Caco-2 (cell line): ENCODE measurements at regions not wholly inside any gene's neighbourhood (a gene's known extent, or its start where the extent isn't known, plus 50 kb on each side); places are given as distances from the start of the nearest gene placed in this dataset.

Experiments
- BruUV-seq: library from RNA; stranded (reverse); fragments of 400-500 nt; replicated peaks from 2 replicates; lab custom pipeline; 2021; lab: Mats Ljungman, UMichigan
- CTCF ChIA-PET: fragments of 300-600 bp; sonication (Branson Sonifier 250); formaldehyde crosslinking; loops from one replicate; lab custom pipeline; 2022; ENCODE audit warnings: antibody characterized with exemption; lab: Charles Lee
- POLR2A ChIA-PET: fragments of 300-600 bp; sonication (Branson Sonifier 250); formaldehyde crosslinking; loops from one replicate; lab custom pipeline; 2022; ENCODE audit warnings: antibody characterized with exemption; lab: Charles Lee
- DNase-seq, 2 experiments: peaks; one replicate each; pipeline versions ENCODE4 v3.0.0 to v3.0.0-alpha.2; 2020 to 2022
- H3K27me3 ChIP-seq: replicated peaks from 2 replicates; pipeline ENCODE4 v1.6.0; 2011; ENCODE audit warnings: low read length; ENCODE audit not compliant: control insufficient read depth, insufficient read depth
- H3K36me3 ChIP-seq: 2 replicates; pipeline ENCODE4 v1.5.1; 2011; ENCODE audit warnings: low read length; ENCODE audit not compliant: control insufficient read depth, insufficient read depth
- H3K4me1 ChIP-seq: fragments of 250-450 bp; sonication (Bioruptor Pico); 2 replicates; pipeline ENCODE4 v1.5.1; 2020; ENCODE audit warnings: mild to moderate bottlenecking
- H3K4me3 ChIP-seq: 2 replicates; pipeline ENCODE4 v1.5.1; 2011; ENCODE audit warnings: low read depth, mild to moderate bottlenecking, control low read depth, low read length
- H3K9me3 ChIP-seq: fragments of 250-450 bp; sonication (Bioruptor Pico); 2 replicates; pipeline ENCODE4 v1.5.1; 2020; ENCODE audit warnings: mild to moderate bottlenecking, moderate library complexity
- H3K27ac Mint-ChIP-seq: one replicate; pipeline ENCODE4 v1.8.0; 2022; ENCODE audit warnings: mixed read lengths; ENCODE audit not compliant: unreplicated experiment
- H3K27me3 Mint-ChIP-seq: one replicate; pipeline ENCODE4 v1.8.0; 2022; ENCODE audit warnings: mixed read lengths; ENCODE audit not compliant: insufficient read depth, unreplicated experiment
- H3K36me3 Mint-ChIP-seq: one replicate; pipeline ENCODE4 v1.8.0; 2022; ENCODE audit warnings: mild to moderate bottlenecking, mixed read lengths; ENCODE audit not compliant: insufficient read depth, unreplicated experiment
- H3K4me1 Mint-ChIP-seq: one replicate; pipeline ENCODE4 v1.8.0; 2022; ENCODE audit warnings: low read depth, mixed read lengths; ENCODE audit not compliant: unreplicated experiment
- H3K4me3 Mint-ChIP-seq: one replicate; pipeline ENCODE4 v1.8.0; 2022; ENCODE audit warnings: mild to moderate bottlenecking, moderate library complexity, mixed read lengths; ENCODE audit not compliant: unreplicated experiment
- H3K9me3 Mint-ChIP-seq: one replicate; pipeline ENCODE4 v1.8.0; 2022; ENCODE audit warnings: mixed read lengths; ENCODE audit not compliant: unreplicated experiment
- CTCF ChIP-seq, 2 experiments: fragments of 200-600 bp in 1 of 2; IDR thresholded peaks; 1 replicate in 1 of 2; 2 replicates in 1 of 2; pipeline versions ENCODE4 v1.5.1 to v1.8.0; 2011 to 2022; ENCODE audit warnings: antibody characterized with exemption in 1 of 2, control low read depth in 1 of 2, inconsistent platforms in 1 of 2, low read depth in 1 of 2, low read length in 1 of 2, mild to moderate bottlenecking in 1 of 2, moderate library complexity in 1 of 2; ENCODE audit not compliant: insufficient read depth in 1 of 2, severe bottlenecking in 1 of 2, unreplicated experiment in 1 of 2
- intact Hi-C: fragments of 100-400 bp; cut with micrococcal nuclease; formaldehyde crosslinking; loops from one replicate; pipeline ENCODE4 v1.10.0; 2022; ENCODE audit not compliant: unreplicated experiment

- ChIA-PET POLR2A (no interaction called here), CTCF (no interaction called here)
- no peaks in the 10 kb centered on the region for H3K36me3 Mint-ChIP-seq
- no peak for TF ChIP-seq CTCF (IDR thresholded peaks at IDR 0.05; ENCODE audit: insufficient read depth in 1 of 2, low read depth in 1 of 2, low read length in 1 of 2, severe bottlenecking in 1 of 2, unreplicated experiment in 1 of 2)
- Histone ChIP-seq H3K4me3 (no peak overlapping the region), H3K4me1 (no peaks in the 10 kb centered on the region), H3K27me3 (no peaks in the 10 kb centered on the region), H3K36me3 (no peaks in the 10 kb centered on the region), H3K9me3 (peaks cover 12% of the 10 kb centered on the region; the same call in 1 of the 2 replicates)
- no TSS peak for BruUV-seq
- no peak overlapping the region for H3K4me3 Mint-ChIP-seq
- no peaks in the 10 kb centered on the region for H3K4me1 Mint-ChIP-seq
- no peak for DNase-seq
- no peak overlapping the region for H3K27ac Mint-ChIP-seq
- peaks cover 28% of the 10 kb centered on the region for H3K9me3 Mint-ChIP-seq
- intact Hi-C loops: no loop called here
- no peaks in the 10 kb centered on the region for H3K27me3 Mint-ChIP-seq
These were observed 163.2 kb downstream of the TMEM167A start for GRCh38 chr5:82913971-82914370.

DNA sequence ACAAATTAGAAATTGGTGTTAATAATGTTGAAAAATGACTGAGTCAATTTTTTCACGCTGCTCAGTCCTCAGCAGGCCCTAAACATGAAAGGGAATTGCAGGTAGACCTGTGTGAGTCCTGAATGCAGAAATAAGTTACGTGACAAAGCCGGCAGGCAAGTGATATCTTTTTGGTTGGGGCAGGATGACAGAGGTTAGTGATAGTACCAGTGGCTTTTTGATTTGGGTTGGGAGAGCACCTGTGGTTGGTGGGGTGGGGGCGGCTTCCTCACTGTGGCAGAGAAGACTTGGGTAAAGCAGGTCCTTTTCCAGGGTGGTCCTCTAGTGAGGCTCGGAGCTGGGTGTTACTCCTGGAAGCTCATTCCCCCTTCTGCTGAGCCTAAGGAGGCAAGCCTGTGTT is 164.7 kb downstream of the TMEM167A start:
- Mint-ChIP-seq H3K27me3 (no peaks in the 10 kb centered on the region), H3K4me1 (no peaks in the 10 kb centered on the region), H3K36me3 (no peaks in the 10 kb centered on the region), H3K4me3 (no peak overlapping the region), H3K27ac (no peak overlapping the region), H3K9me3 (peaks cover 28% of the 10 kb centered on the region)
- no peak for DNase-seq
- intact Hi-C loops: no loop called here
- H3K27me3 ChIP-seq: no peaks in the 10 kb centered on the region
- no TSS peak for BruUV-seq
- TF ChIP-seq CTCF (IDR thresholded peaks at IDR 0.05; ENCODE audit: insufficient read depth in 1 of 2, low read depth in 1 of 2, low read length in 1 of 2, severe bottlenecking in 1 of 2, unreplicated experiment in 1 of 2): no peak
- no peaks in the 10 kb centered on the region for H3K36me3 ChIP-seq
- ChIA-PET POLR2A (no interaction called here), CTCF (no interaction called here)
- no peaks in the 10 kb centered on the region for H3K4me1 ChIP-seq
- peaks cover 12% of the 10 kb centered on the region; the same call in 1 of the 2 replicates for H3K9me3 ChIP-seq
- no peak overlapping the region for H3K4me3 ChIP-seq

- H3K4me3 Mint-ChIP-seq: no peak overlapping the region
- no peaks in the 10 kb centered on the region for H3K4me1 Mint-ChIP-seq
- Histone ChIP-seq H3K9me3 (peaks cover 12% of the 10 kb centered on the region; the same call in 1 of the 2 replicates), H3K36me3 (no peaks in the 10 kb centered on the region), H3K4me3 (no peak overlapping the region), H3K4me1 (no peaks in the 10 kb centered on the region), H3K27me3 (no peaks in the 10 kb centered on the region)
- no TSS peak for BruUV-seq
- CTCF ChIA-PET: no interaction called here
- peaks cover 28% of the 10 kb centered on the region for H3K9me3 Mint-ChIP-seq
- no peaks in the 10 kb centered on the region for H3K27me3 Mint-ChIP-seq
- no peaks in the 10 kb centered on the region for H3K36me3 Mint-ChIP-seq
- DNase-seq: no peak
- intact Hi-C loops: no loop called here
- H3K27ac Mint-ChIP-seq: no peak overlapping the region
- no peak for TF ChIP-seq CTCF (IDR thresholded peaks at IDR 0.05; ENCODE audit: insufficient read depth in 1 of 2, low read depth in 1 of 2, low read length in 1 of 2, severe bottlenecking in 1 of 2, unreplicated experiment in 1 of 2)
- POLR2A ChIA-PET: no interaction called here
These were observed 165.3 kb downstream of the TMEM167A start for GRCh38 chr5:82911910-82912309.
